PC-9 (cell line): ENCODE measurements at regions not wholly inside any gene's neighbourhood (a gene's known extent, or its start where the extent isn't known, plus 50 kb on each side); places are given as distances from the start of the nearest gene placed in this dataset.
"Not testable (repeated sequence)": the region's sequence is repeated elsewhere in the genome, so short reads cannot be mapped to it uniquely, and the experiment has no call there.

Experiments used
- EZH2 ChIP-seq: fragments of 200-600 bp; sonication (generic); IDR thresholded peaks from 2 replicates; pipeline ENCODE4 v1.8.0; 2017; ENCODE audit warnings: antibody characterized with exemption, low read depth
- TF ChIP-seq, protein P1 (sequence below): fragments of 200-600 bp; sonication (generic); conservative IDR thresholded peaks from 2 replicates; pipeline ENCODE4 v1.6.1; 2017; ENCODE audit warnings: mixed run types, antibody characterized with exemption, mild to moderate bottlenecking, moderate library complexity

DNA sequence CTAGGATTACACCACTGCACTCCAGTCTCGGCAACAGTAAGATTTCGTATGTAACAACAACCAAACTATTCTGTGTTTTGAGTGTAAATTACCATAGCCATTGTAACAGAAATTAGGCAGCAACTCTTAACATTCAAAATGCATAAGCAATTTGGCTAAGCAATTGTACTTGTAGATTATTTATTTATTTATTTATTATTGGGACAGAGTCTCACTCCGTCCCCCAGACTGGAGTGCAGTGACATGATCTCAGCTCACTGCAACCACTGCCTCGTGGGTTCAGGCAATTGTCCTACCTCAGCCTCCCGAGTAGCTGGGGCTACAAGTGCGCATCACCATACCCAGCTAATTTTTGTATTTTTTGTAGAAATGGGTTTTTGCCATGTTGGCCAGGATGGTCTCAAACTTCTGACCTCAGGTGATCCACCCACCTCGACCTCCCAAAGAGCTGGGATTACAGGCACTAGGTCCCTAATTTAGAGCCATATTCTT, 1507.1 kb upstream of the TPTE start:
- TF ChIP-seq, protein P1, sequence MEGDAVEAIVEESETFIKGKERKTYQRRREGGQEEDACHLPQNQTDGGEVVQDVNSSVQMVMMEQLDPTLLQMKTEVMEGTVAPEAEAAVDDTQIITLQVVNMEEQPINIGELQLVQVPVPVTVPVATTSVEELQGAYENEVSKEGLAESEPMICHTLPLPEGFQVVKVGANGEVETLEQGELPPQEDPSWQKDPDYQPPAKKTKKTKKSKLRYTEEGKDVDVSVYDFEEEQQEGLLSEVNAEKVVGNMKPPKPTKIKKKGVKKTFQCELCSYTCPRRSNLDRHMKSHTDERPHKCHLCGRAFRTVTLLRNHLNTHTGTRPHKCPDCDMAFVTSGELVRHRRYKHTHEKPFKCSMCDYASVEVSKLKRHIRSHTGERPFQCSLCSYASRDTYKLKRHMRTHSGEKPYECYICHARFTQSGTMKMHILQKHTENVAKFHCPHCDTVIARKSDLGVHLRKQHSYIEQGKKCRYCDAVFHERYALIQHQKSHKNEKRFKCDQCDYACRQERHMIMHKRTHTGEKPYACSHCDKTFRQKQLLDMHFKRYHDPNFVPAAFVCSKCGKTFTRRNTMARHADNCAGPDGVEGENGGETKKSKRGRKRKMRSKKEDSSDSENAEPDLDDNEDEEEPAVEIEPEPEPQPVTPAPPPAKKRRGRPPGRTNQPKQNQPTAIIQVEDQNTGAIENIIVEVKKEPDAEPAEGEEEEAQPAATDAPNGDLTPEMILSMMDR, result not testable (repeated sequence)
- not testable (repeated sequence) for TF ChIP-seq EZH2
